Stomach (tissue), 8 donors: ENCODE measurements at regions not wholly inside any gene's neighbourhood (a gene's known extent, or its start where the extent isn't known, plus 50 kb on each side); places are given as distances from the start of the nearest gene placed in this dataset.

ENCODE experiments used
- DNase-seq, 2 donors: peaks; one replicate each; pipeline versions ENCODE4 v3.0.0 to v3.0.0-alpha.2; 2013 to 2019
- H3K27ac ChIP-seq, 5 donors: fragments of 200-600 bp in 4 of 5; sonication (generic) in 4 of 5; one replicate each; pipeline ENCODE4 v1.5.1; 2013 to 2019; ENCODE audit warnings: mild to moderate bottlenecking in 1 of 5, moderate library complexity in 1 of 5
- H3K27me3 ChIP-seq, 3 donors: fragments of 200-600 bp; sonication (generic); one replicate each; pipeline ENCODE4 v1.5.1; 2017 to 2019; ENCODE audit warnings: mixed run types in 1 of 3
- H3K36me3 ChIP-seq, 4 donors: fragments of 200-600 bp; sonication (generic); 1 replicate in 3 of 4; 2 replicates in 1 of 4; pipeline ENCODE4 v1.5.1; 2016 to 2019
- H3K4me1 ChIP-seq, 4 donors: fragments of 200-600 bp; sonication (generic); one replicate each; pipeline ENCODE4 v1.5.1; 2016 to 2019
- H3K4me3 ChIP-seq, 4 donors: fragments of 200-600 bp; sonication (generic) in 3 of 4; one replicate each; pipeline ENCODE4 v1.5.1; 2016 to 2019; ENCODE audit warnings: mild to moderate bottlenecking in 1 of 4
- H3K9me3 ChIP-seq, 4 donors: fragments of 200-600 bp; sonication (generic); one replicate each; pipeline ENCODE4 v1.5.1; 2016 to 2019
- CTCF ChIP-seq, 7 experiments: fragments of 450-650 bp in 4 of 7; fragments of 200-600 bp in 3 of 7; sonication (generic) in 3 of 7; IDR thresholded peaks; one replicate each; pipeline ENCODE4 v1.5.1; 2016 to 2019; ENCODE audit warnings: antibody characterized with exemption in 7 of 7, control low read depth in 2 of 7, mild to moderate bottlenecking in 1 of 7
- EP300 ChIP-seq: sonication (generic); formaldehyde crosslinking; IDR thresholded peaks from one replicate; pipeline ENCODE4 v1.6.1; 2017; ENCODE audit warnings: antibody characterized with exemption
- POLR2A ChIP-seq, 4 donors: fragments of 450-650 bp; IDR thresholded peaks; one replicate each; pipeline ENCODE4 v1.6.1; 2016; ENCODE audit warnings: antibody characterized with exemption in 4 of 4, control low read depth in 2 of 4, mild to moderate bottlenecking in 1 of 4, moderate library complexity in 1 of 4
- POLR2AphosphoS5 ChIP-seq, 3 donors: sonication (generic); formaldehyde crosslinking; IDR thresholded peaks; one replicate each; pipeline ENCODE4 v1.6.1; 2016; ENCODE audit warnings: antibody characterized with exemption in 3 of 3
- WGBS, 5 donors: extraction: QIAGEN DNeasy Blood & Tissue Kit in 3 of 5; methylation state at CpG; one replicate each; pipeline versions ENCODE4 v1.1.5 to v1.1.7; 2013 to 2018; 5-methylcytosine and 5-hydroxymethylcytosine counted together
- intact Hi-C: fragments of 100-400 bp; cut with DNase I; formaldehyde crosslinking; loops from one replicate; pipeline ENCODE4 v1.15.1; 2023; ENCODE audit warnings: low total_unique reads
- donor health status: healthy with polysubstance abuse.
- donor health status: Bipolar disorder and iron deficiency.
- donor health status: healthy.

DNA sequence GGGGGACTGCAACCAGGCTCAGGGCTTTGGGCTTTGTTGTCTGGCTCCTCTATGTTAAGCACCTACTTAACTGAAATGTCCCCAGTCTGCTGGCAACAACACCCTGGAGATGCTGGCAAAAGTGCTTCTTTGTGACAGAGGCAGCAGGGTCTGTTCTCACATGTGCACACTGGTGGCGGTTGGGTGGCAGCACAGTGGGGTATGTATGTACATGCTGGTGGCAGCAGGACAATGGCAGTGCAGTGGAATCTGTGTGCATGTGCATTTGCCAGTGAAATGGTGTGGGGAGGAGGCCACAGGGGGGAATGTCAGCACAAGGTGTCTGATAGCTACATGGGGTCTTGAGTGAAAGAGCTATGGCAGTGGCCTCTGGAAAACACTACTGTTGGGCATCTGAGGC is 830.3 kb downstream of the DIPK2A start:
- Histone ChIP-seq H3K36me3 (no peaks in the 10 kb centered on the region), H3K4me1 (no peaks in the 10 kb centered on the region), H3K9me3 (peaks cover 0 to 13% (median 0%) of the 10 kb centered on the region in 4 donors), H3K27me3 (no peaks in the 10 kb centered on the region), H3K4me3 (no peak overlapping the region), H3K27ac (no peak overlapping the region)
- no peak for DNase-seq
- 83 to 100% (median 96%) methylated on average over 1 of the region's 1 CpG for WGBS, 5 donors
- TF ChIP-seq POLR2AphosphoS5 (IDR thresholded peaks at IDR 0.05) (no peak), POLR2A (IDR thresholded peaks at IDR 0.05) (no peak), CTCF (IDR thresholded peaks at IDR 0.05) (no peak), EP300 (no peak)
- intact Hi-C loops, result no loop called here

DNA sequence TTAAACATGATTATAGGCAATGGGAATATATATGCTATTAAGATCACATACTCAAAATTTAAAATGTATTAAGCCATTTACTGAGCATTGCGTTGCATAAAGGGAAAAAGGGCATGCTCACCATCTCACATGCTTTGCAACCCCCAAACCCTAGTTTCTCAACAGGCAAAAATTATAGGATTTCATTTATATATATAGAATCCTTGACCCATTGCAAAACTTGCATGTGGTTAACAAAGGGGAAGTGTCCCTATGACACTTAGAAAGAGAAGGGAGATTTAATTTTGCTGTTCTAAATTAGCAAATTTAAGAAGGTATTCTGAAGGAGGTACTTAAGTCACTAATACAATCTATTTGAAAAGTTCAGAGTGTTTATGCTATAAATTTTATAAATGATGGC is 837.8 kb downstream of the DIPK2A start:
- TF ChIP-seq CTCF (IDR thresholded peaks at IDR 0.05) (no peak), POLR2A (IDR thresholded peaks at IDR 0.05) (no peak), EP300 (no peak), POLR2AphosphoS5 (IDR thresholded peaks at IDR 0.05) (no peak)
- Histone ChIP-seq H3K4me3 (no peak overlapping the region), H3K27ac (no peak overlapping the region), H3K36me3 (no peaks in the 10 kb centered on the region), H3K27me3 (no peaks in the 10 kb centered on the region), H3K4me1 (no peaks in the 10 kb centered on the region), H3K9me3 (peaks cover 0 to 13% (median 0%) of the 10 kb centered on the region in 4 donors)
- intact Hi-C loops, result no loop called here
- DNase-seq, result no peak
- WGBS, 5 donors, result 47 to 94% (median 90%) methylated on average over 1 of the region's 1 CpG

DNA sequence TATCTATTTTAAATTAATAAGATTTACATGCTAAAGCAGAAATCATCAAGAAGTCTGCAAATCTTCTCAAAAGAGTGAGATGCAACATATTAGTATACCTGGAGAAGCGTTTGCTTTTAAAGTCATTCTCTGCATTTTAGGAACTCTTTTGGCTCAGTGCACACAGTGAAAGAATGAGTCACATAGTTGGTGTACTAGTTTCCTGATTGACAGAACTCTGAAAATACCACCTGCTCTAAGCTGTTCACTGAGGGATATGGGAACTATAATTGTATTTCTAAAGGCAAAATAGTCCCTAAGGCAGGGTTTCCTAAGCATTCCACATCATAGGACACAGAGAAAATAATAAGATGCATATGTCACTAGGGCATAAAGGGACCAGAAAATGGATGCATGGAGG is 838.5 kb downstream of the DIPK2A start:
- Histone ChIP-seq H3K36me3 (no peaks in the 10 kb centered on the region), H3K27me3 (no peaks in the 10 kb centered on the region), H3K27ac (no peak overlapping the region), H3K4me1 (no peaks in the 10 kb centered on the region), H3K4me3 (no peak overlapping the region), H3K9me3 (peaks cover 0 to 6% (median 0%) of the 10 kb centered on the region in 4 donors)
- intact Hi-C loops, result no loop called here
- no peak for DNase-seq
- TF ChIP-seq POLR2AphosphoS5 (IDR thresholded peaks at IDR 0.05) (no peak), EP300 (no peak), CTCF (IDR thresholded peaks at IDR 0.05) (no peak)
- 58 to 81% (median 72%) methylated on average over 1 of the region's 1 CpG for WGBS, 5 donors

- no peak overlapping the region for H3K27ac ChIP-seq
- no peaks in the 10 kb centered on the region for H3K4me1 ChIP-seq
- H3K36me3 ChIP-seq, result no peaks in the 10 kb centered on the region
- TF ChIP-seq POLR2A (IDR thresholded peaks at IDR 0.05), result no peak
- TF ChIP-seq EP300, result no peak
- TF ChIP-seq POLR2AphosphoS5 (IDR thresholded peaks at IDR 0.05), result no peak
- no peak for TF ChIP-seq CTCF (IDR thresholded peaks at IDR 0.05)
- no peak for DNase-seq
- H3K27me3 ChIP-seq, result no peaks in the 10 kb centered on the region
- H3K4me3 ChIP-seq, result no peak overlapping the region
- WGBS, 5 donors, result 54 to 68% (median 60%) methylated on average over 3 of the region's 3 CpGs
- intact Hi-C loops, result no loop called here
- H3K9me3 ChIP-seq, result no peaks in the 10 kb centered on the region
These were observed 844.0 kb downstream of the DIPK2A start for GRCh38 chr3:144815655-144816054.

- intact Hi-C loops, result no loop called here
- no peaks in the 10 kb centered on the region for H3K36me3 ChIP-seq
- no peak overlapping the region for H3K27ac ChIP-seq
- H3K4me3 ChIP-seq, result no peak overlapping the region
- WGBS, 5 donors, result 52 to 78% (median 65%) methylated on average over 2 of the region's 2 CpGs
- no peaks in the 10 kb centered on the region for H3K4me1 ChIP-seq
- DNase-seq, result no peak
- no peaks in the 10 kb centered on the region for H3K9me3 ChIP-seq
- H3K27me3 ChIP-seq, result no peaks in the 10 kb centered on the region
- TF ChIP-seq POLR2A (IDR thresholded peaks at IDR 0.05), result no peak
- TF ChIP-seq EP300, result no peak
- no peak for TF ChIP-seq POLR2AphosphoS5 (IDR thresholded peaks at IDR 0.05)
- no peak for TF ChIP-seq CTCF (IDR thresholded peaks at IDR 0.05)
These were observed 844.7 kb downstream of the DIPK2A start for GRCh38 chr3:144816323-144816722.
